ENCODE measurements at regions not wholly inside any gene's neighbourhood (a gene's known extent, or its start where the extent isn't known, plus 50 kb on each side); places are given as distances from the start of the nearest gene placed in this dataset.

GRCh38 chr13:109913936-109914510 lies 127.6 kb upstream of the IRS2 start:
- Histone ChIP-seq H3K79me2 (ENCODE audit: control insufficient read depth, insufficient read depth, low read length) (no peaks in the 10 kb centered on the region), H2AFZ (ENCODE audit: low read depth, low read length) (no peak overlapping the region), H3K36me3 (ENCODE audit: control insufficient read depth, insufficient read depth, low read length) (no peaks in the 10 kb centered on the region), H3K9me3 (replicated peaks; ENCODE audit: control insufficient read depth, insufficient read depth, low read depth, low read length) (no peaks in the 10 kb centered on the region), H4K20me1 (replicated peaks; ENCODE audit: control insufficient read depth, insufficient read depth, low read length) (no peaks in the 10 kb centered on the region), H3K4me2 (ENCODE audit: insufficient read depth, low read length) (no peak overlapping the region), H3K4me3 (no peak overlapping the region), H3K9me1 (ENCODE audit: control insufficient read depth, insufficient read depth, low read length) (no peaks in the 10 kb centered on the region), H3K9ac (ENCODE audit: insufficient read depth in 1 of 2, low read depth in 2 of 2, low read length in 2 of 2) (no peak overlapping the region), H3K27ac (ENCODE audit: extremely low read depth, low read depth, low read length) (no peak overlapping the region), H3K4me1 (replicated peaks in 1 of 2; ENCODE audit: control insufficient read depth in 2 of 2, insufficient read depth in 2 of 2, low read length in 2 of 2) (no peaks in the 10 kb centered on the region; a peak in 1 of 5 replicates), H3K27me3 (ENCODE audit: control insufficient read depth in 2 of 2, insufficient read depth in 2 of 2, low read length in 2 of 2) (peaks cover 3 to 8% of the 10 kb centered on the region in 2 experiments; a peak in 1 of 5 replicates)
- ATAC-seq = no peak
- in situ Hi-C loops (cut with MboI) = no loop called here
- ChIA-PET CTCF (ENCODE audit: low intra/inter-chr PET ratio) (no interaction called here), POLR2A (no interaction called here)
- BruUV-seq (replicated peaks) = no TSS peak
- FAIRE-seq = no peak
- no peak for DNase-seq (ENCODE audit: extremely low read depth in 1 of 4, low spot score in 3 of 4)
- intact Hi-C loops (cut with micrococcal nuclease) = no loop called here
- 0% methylated on average over 3 of the region's 3 CpGs for WGBS (ENCODE audit: insufficient coverage, low coverage, missing lambda C conversion rate)
- TF ChIP-seq TSHZ1 (CRISPR knock-in tag; IDR thresholded peaks at IDR 0.05) (no peak), ERF (CRISPR knock-in tag; IDR thresholded peaks at IDR 0.05) (no peak), ZBTB11 (CRISPR knock-in tag; IDR thresholded peaks at IDR 0.05) (no peak), TEAD1 (CRISPR knock-in tag; IDR thresholded peaks at IDR 0.05) (no peak)
